ENCODE measurements at regions not wholly inside any gene's neighbourhood (a gene's known extent, or its start where the extent isn't known, plus 50 kb on each side); places are given as distances from the start of the nearest gene placed in this dataset.

- no peak for TF ChIP-seq CTCF (IDR thresholded peaks at IDR 0.05)
- TF ChIP-seq POLR2A (IDR thresholded peaks at IDR 0.05): no peak
Measured at GRCh38 chr14:81776531-81776930, 242.9 kb upstream of the SEL1L start.
